Stomach (tissue), 8 donors: ENCODE measurements at regions not wholly inside any gene's neighbourhood (a gene's known extent, or its start where the extent isn't known, plus 50 kb on each side); places are given as distances from the start of the nearest gene placed in this dataset.

Experiments
- DNase-seq, 2 donors: peaks; one replicate each; pipeline versions ENCODE4 v3.0.0 to v3.0.0-alpha.2; 2013 to 2019
- H3K27ac ChIP-seq, 5 donors: fragments of 200-600 bp in 4 of 5; sonication (generic) in 4 of 5; one replicate each; pipeline ENCODE4 v1.5.1; 2013 to 2019; ENCODE audit warnings: mild to moderate bottlenecking in 1 of 5, moderate library complexity in 1 of 5
- H3K27me3 ChIP-seq, 3 donors: fragments of 200-600 bp; sonication (generic); one replicate each; pipeline ENCODE4 v1.5.1; 2017 to 2019; ENCODE audit warnings: mixed run types in 1 of 3
- H3K36me3 ChIP-seq, 4 donors: fragments of 200-600 bp; sonication (generic); 1 replicate in 3 of 4; 2 replicates in 1 of 4; pipeline ENCODE4 v1.5.1; 2016 to 2019
- H3K4me1 ChIP-seq, 4 donors: fragments of 200-600 bp; sonication (generic); one replicate each; pipeline ENCODE4 v1.5.1; 2016 to 2019
- H3K4me3 ChIP-seq, 4 donors: fragments of 200-600 bp; sonication (generic) in 3 of 4; one replicate each; pipeline ENCODE4 v1.5.1; 2016 to 2019; ENCODE audit warnings: mild to moderate bottlenecking in 1 of 4
- H3K9me3 ChIP-seq, 4 donors: fragments of 200-600 bp; sonication (generic); one replicate each; pipeline ENCODE4 v1.5.1; 2016 to 2019
- EP300 ChIP-seq: sonication (generic); formaldehyde crosslinking; IDR thresholded peaks from one replicate; pipeline ENCODE4 v1.6.1; 2017; ENCODE audit warnings: antibody characterized with exemption
- POLR2A ChIP-seq, 4 donors: fragments of 450-650 bp; IDR thresholded peaks; one replicate each; pipeline ENCODE4 v1.6.1; 2016; ENCODE audit warnings: antibody characterized with exemption in 4 of 4, control low read depth in 2 of 4, mild to moderate bottlenecking in 1 of 4, moderate library complexity in 1 of 4
- POLR2AphosphoS5 ChIP-seq, 3 donors: sonication (generic); formaldehyde crosslinking; IDR thresholded peaks; one replicate each; pipeline ENCODE4 v1.6.1; 2016; ENCODE audit warnings: antibody characterized with exemption in 3 of 3
- WGBS, 5 donors: extraction: QIAGEN DNeasy Blood & Tissue Kit in 3 of 5; methylation state at CpG; one replicate each; pipeline versions ENCODE4 v1.1.5 to v1.1.7; 2013 to 2018; 5-methylcytosine and 5-hydroxymethylcytosine counted together
- intact Hi-C: fragments of 100-400 bp; cut with DNase I; formaldehyde crosslinking; loops from one replicate; pipeline ENCODE4 v1.15.1; 2023; ENCODE audit warnings: low total_unique reads
- TF ChIP-seq, protein P1 (sequence below), 7 experiments: fragments of 450-650 bp in 4 of 7; fragments of 200-600 bp in 3 of 7; sonication (generic) in 3 of 7; IDR thresholded peaks; one replicate each; pipeline ENCODE4 v1.5.1; 2016 to 2019; ENCODE audit warnings: antibody characterized with exemption in 7 of 7, control low read depth in 2 of 7, mild to moderate bottlenecking in 1 of 7
- donor health status: healthy with polysubstance abuse.
- donor health status: Bipolar disorder and iron deficiency.
- donor health status: healthy.

DNA sequence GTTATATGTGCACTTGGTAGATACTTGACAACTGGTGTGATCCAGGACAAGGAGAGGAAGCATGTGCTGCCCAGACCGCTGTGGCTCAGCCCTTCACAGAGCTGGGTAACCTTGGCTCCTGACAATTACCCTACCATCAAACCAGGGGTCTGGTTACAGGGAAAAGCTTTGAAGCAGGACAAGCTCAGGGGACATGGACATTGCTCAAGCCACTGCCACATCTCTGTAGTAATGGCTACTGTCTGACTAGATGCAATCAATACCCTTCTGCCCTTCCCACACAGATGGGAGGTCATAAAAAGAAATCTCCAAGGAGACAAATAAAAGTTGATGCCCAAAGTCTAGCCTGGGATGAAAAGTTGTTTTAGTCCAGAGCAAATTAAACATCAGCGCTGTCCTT lies 577.4 kb downstream of the MED13L start:
- Histone ChIP-seq H3K4me1 (peaks cover 0 to 7% (median 0%) of the 10 kb centered on the region in 4 donors), H3K27ac (no peak overlapping the region), H3K36me3 (no peaks in the 10 kb centered on the region), H3K27me3 (peaks cover 0 to 9% (median 0%) of the 10 kb centered on the region in 3 donors), H3K9me3 (no peaks in the 10 kb centered on the region), H3K4me3 (no peak overlapping the region)
- no peak for TF ChIP-seq POLR2AphosphoS5 (IDR thresholded peaks at IDR 0.05)
- no peak for TF ChIP-seq EP300
- TF ChIP-seq, protein P1, sequence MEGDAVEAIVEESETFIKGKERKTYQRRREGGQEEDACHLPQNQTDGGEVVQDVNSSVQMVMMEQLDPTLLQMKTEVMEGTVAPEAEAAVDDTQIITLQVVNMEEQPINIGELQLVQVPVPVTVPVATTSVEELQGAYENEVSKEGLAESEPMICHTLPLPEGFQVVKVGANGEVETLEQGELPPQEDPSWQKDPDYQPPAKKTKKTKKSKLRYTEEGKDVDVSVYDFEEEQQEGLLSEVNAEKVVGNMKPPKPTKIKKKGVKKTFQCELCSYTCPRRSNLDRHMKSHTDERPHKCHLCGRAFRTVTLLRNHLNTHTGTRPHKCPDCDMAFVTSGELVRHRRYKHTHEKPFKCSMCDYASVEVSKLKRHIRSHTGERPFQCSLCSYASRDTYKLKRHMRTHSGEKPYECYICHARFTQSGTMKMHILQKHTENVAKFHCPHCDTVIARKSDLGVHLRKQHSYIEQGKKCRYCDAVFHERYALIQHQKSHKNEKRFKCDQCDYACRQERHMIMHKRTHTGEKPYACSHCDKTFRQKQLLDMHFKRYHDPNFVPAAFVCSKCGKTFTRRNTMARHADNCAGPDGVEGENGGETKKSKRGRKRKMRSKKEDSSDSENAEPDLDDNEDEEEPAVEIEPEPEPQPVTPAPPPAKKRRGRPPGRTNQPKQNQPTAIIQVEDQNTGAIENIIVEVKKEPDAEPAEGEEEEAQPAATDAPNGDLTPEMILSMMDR (IDR thresholded peaks at IDR 0.05), result no peak
- no peak for TF ChIP-seq POLR2A (IDR thresholded peaks at IDR 0.05)
- no peak for DNase-seq
- 93 to 100% (median 97%) methylated on average over 2 of the region's 2 CpGs for WGBS, 5 donors
- intact Hi-C loops, result no loop called here

DNA sequence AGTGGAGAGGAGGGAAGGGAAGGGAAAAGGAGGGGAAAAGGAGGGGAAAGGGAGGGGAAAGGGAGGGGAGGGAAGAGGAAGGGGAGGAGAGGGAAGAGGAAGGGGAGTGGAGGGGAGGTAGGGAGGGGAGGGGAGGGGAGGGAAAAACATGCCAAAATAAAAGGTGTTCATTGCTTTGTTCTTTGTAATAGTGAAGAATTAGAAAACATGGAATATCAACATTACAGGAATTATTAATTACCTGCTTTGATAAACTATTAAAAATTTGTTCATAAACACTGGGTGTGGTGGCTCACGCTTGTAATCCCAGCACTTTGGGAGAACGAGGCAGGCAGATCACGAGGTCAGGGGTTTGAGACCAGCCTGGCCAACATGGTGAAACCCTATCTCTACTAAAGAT lies 579.2 kb downstream of the MED13L start:
- 61 to 86% (median 72%) methylated on average over 3 of the region's 3 CpGs for WGBS, 5 donors
- H3K9me3 ChIP-seq, result no peaks in the 10 kb centered on the region
- DNase-seq, result no peak
- peaks cover 0 to 7% (median 0%) of the 10 kb centered on the region in 4 donors for H3K4me1 ChIP-seq
- H3K27ac ChIP-seq, result no peak overlapping the region
- H3K4me3 ChIP-seq, result no peak overlapping the region
- peaks cover 0 to 9% (median 0%) of the 10 kb centered on the region in 3 donors for H3K27me3 ChIP-seq
- intact Hi-C loops, result no loop called here
- no peaks in the 10 kb centered on the region for H3K36me3 ChIP-seq
- no peak for TF ChIP-seq POLR2AphosphoS5 (IDR thresholded peaks at IDR 0.05)
- no peak for TF ChIP-seq EP300
- TF ChIP-seq POLR2A (IDR thresholded peaks at IDR 0.05), result no peak
- TF ChIP-seq, protein P1 (IDR thresholded peaks at IDR 0.05), result no peak

DNA sequence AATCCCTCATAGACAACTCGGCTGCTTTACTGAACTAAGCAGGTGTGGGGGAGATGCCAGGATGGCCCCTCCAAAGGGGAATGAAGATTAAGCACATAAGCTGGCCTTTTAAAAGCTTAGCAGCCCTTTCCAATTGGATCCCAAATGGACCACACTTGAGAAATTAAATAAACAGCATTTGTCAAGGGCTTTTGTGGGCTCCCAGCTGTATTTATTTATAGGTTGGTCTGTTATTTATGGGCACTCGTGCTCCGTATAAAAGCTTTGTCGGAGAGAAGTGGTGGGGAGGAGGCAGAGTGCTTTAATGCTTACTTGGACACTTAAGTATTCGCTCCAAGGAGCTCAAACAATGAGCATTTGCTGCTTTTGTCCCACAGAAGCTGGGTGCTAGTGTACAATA lies 580.2 kb downstream of the MED13L start:
- Histone ChIP-seq H3K9me3 (no peaks in the 10 kb centered on the region), H3K27me3 (peaks cover 0 to 5% (median 0%) of the 10 kb centered on the region in 3 donors), H3K36me3 (no peaks in the 10 kb centered on the region), H3K27ac (no peak overlapping the region), H3K4me1 (peaks cover 0 to 7% (median 0%) of the 10 kb centered on the region in 4 donors), H3K4me3 (no peak overlapping the region)
- WGBS, 5 donors, result 31 to 40% (median 33%) methylated on average over 5 of the region's 5 CpGs
- DNase-seq, result peak in 1 of 2 donors; percentile 36
- no peak for TF ChIP-seq EP300
- TF ChIP-seq, protein P1 (IDR thresholded peaks at IDR 0.05), result no peak
- no peak for TF ChIP-seq POLR2AphosphoS5 (IDR thresholded peaks at IDR 0.05)
- no peak for TF ChIP-seq POLR2A (IDR thresholded peaks at IDR 0.05)
- intact Hi-C loops, result no loop called here

DNA sequence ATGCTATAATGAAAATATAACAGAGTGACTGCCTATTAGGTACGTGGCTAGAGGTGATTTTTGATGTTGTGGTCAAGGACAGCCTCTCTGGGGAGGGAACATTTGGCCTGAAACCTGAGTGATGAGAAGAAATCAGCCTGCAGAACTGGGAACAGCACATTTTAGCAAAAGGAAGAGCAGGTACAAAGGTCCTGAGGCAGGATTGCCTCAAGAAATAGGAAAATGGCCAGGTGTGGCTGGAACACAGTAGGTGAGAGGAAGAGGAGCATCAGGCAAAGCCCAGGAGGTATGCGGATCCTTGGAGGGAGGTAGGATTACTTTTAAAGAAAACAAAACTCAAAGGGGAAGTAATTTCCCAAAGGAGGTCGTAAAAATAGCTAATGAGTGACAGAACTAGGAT lies 582.9 kb downstream of the MED13L start:
- Histone ChIP-seq H3K36me3 (no peaks in the 10 kb centered on the region), H3K9me3 (no peaks in the 10 kb centered on the region), H3K27ac (no peak overlapping the region), H3K27me3 (no peaks in the 10 kb centered on the region), H3K4me3 (no peak overlapping the region), H3K4me1 (peaks cover 0 to 7% (median 0%) of the 10 kb centered on the region in 4 donors)
- DNase-seq, result no peak
- WGBS, 5 donors, result 73 to 81% (median 80%) methylated on average over 3 of the region's 3 CpGs
- intact Hi-C loops, result no loop called here
- no peak for TF ChIP-seq POLR2A (IDR thresholded peaks at IDR 0.05)
- TF ChIP-seq EP300, result no peak
- TF ChIP-seq POLR2AphosphoS5 (IDR thresholded peaks at IDR 0.05), result no peak
- TF ChIP-seq, protein P1 (IDR thresholded peaks at IDR 0.05), result no peak
